Mesodermal cell (in vitro differentiated cells): ENCODE measurements at regions not wholly inside any gene's neighbourhood (a gene's known extent, or its start where the extent isn't known, plus 50 kb on each side); places are given as distances from the start of the nearest gene placed in this dataset.

Experiments used
- H3K27ac ChIP-seq: 2 replicates; pipeline ENCODE4 v1.7.0; 2013; ENCODE audit warnings: mild to moderate bottlenecking, low read depth, low read length, moderate library complexity; ENCODE audit not compliant: severe bottlenecking
- H3K36me3 ChIP-seq: 2 replicates; pipeline ENCODE4 v1.7.1; 2013; ENCODE audit warnings: mild to moderate bottlenecking, low read length, moderate library complexity; ENCODE audit not compliant: control insufficient read depth, insufficient read depth
- H3K4me1 ChIP-seq: one replicate; pipeline ENCODE4 v1.7.1; 2013; ENCODE audit warnings: mild to moderate bottlenecking, low read length; ENCODE audit not compliant: insufficient read depth, control insufficient read depth, poor library complexity, severe bottlenecking
- H3K4me3 ChIP-seq: 2 replicates; pipeline ENCODE4 v1.7.0; 2013; ENCODE audit warnings: low read length, control low read depth, mild to moderate bottlenecking; ENCODE audit not compliant: insufficient read depth, poor library complexity, severe bottlenecking; ENCODE audit errors: extremely low read depth
- H3K9me3 ChIP-seq: 2 replicates; pipeline ENCODE4 v1.7.1; 2013; ENCODE audit warnings: mild to moderate bottlenecking, low read length, moderate library complexity; ENCODE audit not compliant: control insufficient read depth
- WGBS, 2 experiments: methylation state at CpG; one replicate each; pipeline ENCODE4 v1.1.5; 2013; ENCODE audit warnings: missing lambda C conversion rate in 2 of 2; ENCODE audit not compliant: insufficient coverage in 2 of 2; 5-methylcytosine and 5-hydroxymethylcytosine counted together

GRCh38 chr1:55673416-55673815 is 458.3 kb upstream of the USP24 start:
- H3K27ac ChIP-seq = peak overlapping the region; percentile 53
- no peaks in the 10 kb centered on the region for H3K9me3 ChIP-seq
- H3K36me3 ChIP-seq = no peaks in the 10 kb centered on the region
- no peak overlapping the region for H3K4me3 ChIP-seq
- H3K4me1 ChIP-seq = no peaks in the 10 kb centered on the region
- WGBS, 2 experiments = 50 to 60% methylated on average over 1 of the region's 1 CpG

- no peak overlapping the region for H3K4me3 ChIP-seq
- H3K27ac ChIP-seq = no peak overlapping the region
- 94 to 97% methylated on average over 3 to 5 of the region's 5 CpGs for WGBS, 2 experiments
- H3K36me3 ChIP-seq = no peaks in the 10 kb centered on the region
- H3K4me1 ChIP-seq = no peaks in the 10 kb centered on the region
- no peaks in the 10 kb centered on the region for H3K9me3 ChIP-seq
Measured at GRCh38 chr1:55670331-55671082, 455.3 kb upstream of the USP24 start.

- Histone ChIP-seq H3K9me3 (no peaks in the 10 kb centered on the region), H3K4me1 (no peaks in the 10 kb centered on the region), H3K36me3 (no peaks in the 10 kb centered on the region), H3K27ac (peak overlapping the region; percentile 68), H3K4me3 (no peak overlapping the region)
- 71 to 82% methylated on average over 3 of the region's 3 CpGs for WGBS, 2 experiments
Measured at GRCh38 chr1:55669293-55669692, 454.1 kb upstream of the USP24 start.

GRCh38 chr1:55662875-55663274 is 447.7 kb upstream of the USP24 start:
- Histone ChIP-seq H3K36me3 (no peaks in the 10 kb centered on the region), H3K9me3 (no peaks in the 10 kb centered on the region), H3K27ac (no peak overlapping the region), H3K4me3 (no peak overlapping the region), H3K4me1 (no peaks in the 10 kb centered on the region)
- WGBS, 2 experiments = no CpG with 5 or more reads among the region's 3 CpGs

GRCh38 chr1:55658917-55659316 is 443.8 kb upstream of the USP24 start:
- Histone ChIP-seq H3K36me3 (no peaks in the 10 kb centered on the region), H3K4me1 (no peaks in the 10 kb centered on the region), H3K9me3 (no peaks in the 10 kb centered on the region), H3K27ac (no peak overlapping the region), H3K4me3 (no peak overlapping the region)
- WGBS, 2 experiments = 72 to 100% methylated on average over 2 of the region's 2 CpGs

- H3K4me3 ChIP-seq = no peak overlapping the region
- no peaks in the 10 kb centered on the region for H3K4me1 ChIP-seq
- no peak overlapping the region for H3K27ac ChIP-seq
- no peaks in the 10 kb centered on the region for H3K36me3 ChIP-seq
- WGBS, 2 experiments = 100% methylated on average over 2 of the region's 4 CpGs; no CpG with 5 or more reads in 1 of the 2 experiments
- no peaks in the 10 kb centered on the region for H3K9me3 ChIP-seq
Measured at GRCh38 chr1:55654750-55655149, 439.6 kb upstream of the USP24 start.

GRCh38 chr1:55654171-55654570 is 439.0 kb upstream of the USP24 start:
- Histone ChIP-seq H3K27ac (no peak overlapping the region), H3K9me3 (no peaks in the 10 kb centered on the region), H3K4me3 (no peak overlapping the region), H3K4me1 (no peaks in the 10 kb centered on the region), H3K36me3 (no peaks in the 10 kb centered on the region)

- WGBS, 2 experiments = 86 to 93% methylated on average over 2 to 3 of the region's 3 CpGs
- Histone ChIP-seq H3K27ac (no peak overlapping the region), H3K36me3 (no peaks in the 10 kb centered on the region), H3K4me3 (no peak overlapping the region), H3K4me1 (no peaks in the 10 kb centered on the region), H3K9me3 (no peaks in the 10 kb centered on the region)
Measured at GRCh38 chr1:55650444-55650843, 435.3 kb upstream of the USP24 start.

GRCh38 chr1:55646181-55646580 is 431.0 kb upstream of the USP24 start:
- H3K9me3 ChIP-seq = no peaks in the 10 kb centered on the region
- WGBS, 2 experiments = 89% methylated on average over 1 of the region's 1 CpG; no CpG with 5 or more reads in 1 of the 2 experiments
- H3K4me1 ChIP-seq = no peaks in the 10 kb centered on the region
- H3K27ac ChIP-seq = no peak overlapping the region
- no peaks in the 10 kb centered on the region for H3K36me3 ChIP-seq
- H3K4me3 ChIP-seq = no peak overlapping the region

- H3K36me3 ChIP-seq = no peaks in the 10 kb centered on the region
- 100% methylated on average over 2 of the region's 5 CpGs; no CpG with 5 or more reads in 1 of the 2 experiments for WGBS, 2 experiments
Measured at GRCh38 chr1:55645270-55645669, 430.1 kb upstream of the USP24 start.

GRCh38 chr1:55641947-55642346 is 426.8 kb upstream of the USP24 start:
- Histone ChIP-seq H3K36me3 (no peaks in the 10 kb centered on the region), H3K27ac (no peak overlapping the region)
- WGBS, 2 experiments = 100% methylated on average over 1 of the region's 1 CpG; no CpG with 5 or more reads in 1 of the 2 experiments

More at GRCh38 chr1:55645270-55645669, 430.1 kb upstream of the USP24 start:
- Histone ChIP-seq H3K9me3 (no peaks in the 10 kb centered on the region), H3K4me1 (no peaks in the 10 kb centered on the region), H3K27ac (no peak overlapping the region), H3K4me3 (no peak overlapping the region)

More at GRCh38 chr1:55641947-55642346, 426.8 kb upstream of the USP24 start:
- Histone ChIP-seq H3K4me3 (no peak overlapping the region), H3K9me3 (no peaks in the 10 kb centered on the region), H3K4me1 (no peaks in the 10 kb centered on the region)
